ENCODE measurements at regions not wholly inside any gene's neighbourhood (a gene's known extent, or its start where the extent isn't known, plus 50 kb on each side); places are given as distances from the start of the nearest gene placed in this dataset.

DNA sequence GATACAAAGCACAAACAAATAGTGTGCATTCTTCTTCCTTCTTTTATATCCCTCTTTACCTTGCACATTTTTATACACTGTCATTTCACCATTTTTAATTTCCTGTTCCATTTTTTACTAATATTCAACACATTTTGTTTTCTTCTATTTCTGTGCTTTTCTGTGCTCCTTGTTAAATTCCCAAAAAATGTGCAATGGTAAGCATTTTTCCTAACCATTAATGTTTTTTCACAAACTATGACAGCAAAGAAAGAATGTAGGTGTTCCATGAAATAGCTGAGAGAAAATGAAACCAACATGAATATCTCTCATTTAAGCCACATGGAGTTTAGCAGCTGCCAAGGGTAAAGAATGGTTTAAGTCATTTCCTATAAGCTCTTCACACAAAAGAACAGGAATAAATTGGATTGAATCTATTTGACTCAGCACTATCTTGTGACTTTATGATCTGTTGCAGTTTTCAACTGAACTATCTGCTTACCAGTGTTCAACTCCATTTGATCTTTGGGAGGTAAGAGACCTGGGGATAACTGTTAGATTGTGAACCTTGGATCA lies 145.7 kb upstream of the CDH19 start:
- ChIA-PET CTCF (no interaction called here), POLR2A (no interaction called here)
- no peak for DNase-seq (ENCODE audit: low read depth, low spot score)

DNA sequence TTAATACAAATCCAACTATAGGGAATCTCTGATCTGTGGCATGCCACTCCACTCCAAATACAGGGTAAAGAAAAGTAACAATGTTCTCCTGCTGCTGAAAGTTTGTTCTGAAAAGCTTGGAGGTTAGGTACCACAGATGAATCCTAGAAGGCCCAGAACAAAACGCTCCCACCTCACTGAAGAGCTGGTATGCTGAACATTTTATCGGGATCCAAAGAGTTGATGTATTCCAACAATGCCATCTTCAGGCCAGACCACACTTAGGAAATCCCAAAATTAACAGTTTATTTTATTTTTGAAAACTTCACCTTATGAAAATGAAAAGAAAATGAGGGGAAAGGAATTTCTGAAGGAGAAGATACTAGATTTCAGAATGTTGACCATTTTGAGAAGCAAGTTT lies 145.1 kb upstream of the CDH19 start:
- POLR2A ChIA-PET = no interaction called here
- no peak overlapping the region for H3K4me3 ChIP-seq (ENCODE audit: low read depth, low read length)
- DNase-seq (ENCODE audit: low read depth, low spot score) = no peak
- CTCF ChIA-PET = no interaction called here
- TF ChIP-seq, protein P1, sequence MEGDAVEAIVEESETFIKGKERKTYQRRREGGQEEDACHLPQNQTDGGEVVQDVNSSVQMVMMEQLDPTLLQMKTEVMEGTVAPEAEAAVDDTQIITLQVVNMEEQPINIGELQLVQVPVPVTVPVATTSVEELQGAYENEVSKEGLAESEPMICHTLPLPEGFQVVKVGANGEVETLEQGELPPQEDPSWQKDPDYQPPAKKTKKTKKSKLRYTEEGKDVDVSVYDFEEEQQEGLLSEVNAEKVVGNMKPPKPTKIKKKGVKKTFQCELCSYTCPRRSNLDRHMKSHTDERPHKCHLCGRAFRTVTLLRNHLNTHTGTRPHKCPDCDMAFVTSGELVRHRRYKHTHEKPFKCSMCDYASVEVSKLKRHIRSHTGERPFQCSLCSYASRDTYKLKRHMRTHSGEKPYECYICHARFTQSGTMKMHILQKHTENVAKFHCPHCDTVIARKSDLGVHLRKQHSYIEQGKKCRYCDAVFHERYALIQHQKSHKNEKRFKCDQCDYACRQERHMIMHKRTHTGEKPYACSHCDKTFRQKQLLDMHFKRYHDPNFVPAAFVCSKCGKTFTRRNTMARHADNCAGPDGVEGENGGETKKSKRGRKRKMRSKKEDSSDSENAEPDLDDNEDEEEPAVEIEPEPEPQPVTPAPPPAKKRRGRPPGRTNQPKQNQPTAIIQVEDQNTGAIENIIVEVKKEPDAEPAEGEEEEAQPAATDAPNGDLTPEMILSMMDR (IDR thresholded peaks at IDR 0.05; ENCODE audit: insufficient read depth, low read length, missing control alignments) = no peak

More for the DNA sequence above, 145.7 kb upstream of the CDH19 start:
- TF ChIP-seq, protein P1 (IDR thresholded peaks at IDR 0.05; ENCODE audit: insufficient read depth, low read length, missing control alignments) = no peak
- no peak overlapping the region for H3K4me3 ChIP-seq (ENCODE audit: low read depth, low read length)

DNA sequence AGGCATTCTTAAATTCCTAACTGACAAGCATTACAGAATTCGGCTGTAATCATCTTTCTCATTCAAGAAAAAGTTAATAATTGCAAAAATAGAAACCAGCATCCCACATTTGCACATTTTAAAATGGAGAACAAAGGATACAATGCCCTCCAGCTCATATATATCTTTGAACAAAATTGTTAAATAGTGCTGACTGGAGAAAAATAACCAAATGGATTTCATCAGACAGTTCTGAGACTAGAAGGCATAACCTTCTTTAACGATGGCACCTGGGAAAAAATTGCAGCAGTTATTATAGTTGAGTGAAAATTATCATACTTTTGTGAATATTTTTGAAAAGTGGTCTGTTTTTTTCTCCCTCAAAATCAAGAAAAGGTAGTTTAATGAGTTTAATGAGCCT lies 138.9 kb upstream of the CDH19 start:
- CTCF ChIA-PET = no interaction called here

DNA sequence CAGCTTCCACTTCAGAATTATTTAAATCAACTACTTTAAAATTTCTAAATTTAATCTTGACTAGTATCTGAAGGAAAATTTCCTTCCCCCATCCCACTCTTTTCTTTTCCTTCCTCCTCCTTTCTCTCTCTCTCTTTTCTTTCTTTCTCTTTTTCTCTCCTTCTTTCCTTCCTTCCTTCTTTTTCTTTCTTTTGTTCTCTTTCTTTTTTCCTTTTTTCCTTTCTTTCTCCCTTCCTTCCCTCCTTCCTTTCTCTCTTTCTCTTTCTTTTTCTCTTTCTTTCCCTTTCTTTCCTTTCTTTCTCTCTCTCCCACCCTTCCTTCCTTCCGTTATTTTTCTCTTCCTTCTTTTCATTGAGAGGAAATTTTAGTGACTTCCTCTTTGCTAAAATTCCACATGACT lies 132.0 kb upstream of the CDH19 start:
- POLR2A ChIA-PET = no interaction called here
- DNase-seq (ENCODE audit: low read depth, low spot score) = no peak
- no peak overlapping the region for H3K4me3 ChIP-seq (ENCODE audit: low read depth, low read length)
- CTCF ChIA-PET = no interaction called here
- TF ChIP-seq, protein P1 (IDR thresholded peaks at IDR 0.05; ENCODE audit: insufficient read depth, low read length, missing control alignments) = no peak

More for the DNA sequence above, 138.9 kb upstream of the CDH19 start:
- POLR2A ChIA-PET = no interaction called here
- no peak overlapping the region for H3K4me3 ChIP-seq (ENCODE audit: low read depth, low read length)
- no peak for DNase-seq (ENCODE audit: low read depth, low spot score)
- TF ChIP-seq, protein P1 (IDR thresholded peaks at IDR 0.05; ENCODE audit: insufficient read depth, low read length, missing control alignments) = no peak

DNA sequence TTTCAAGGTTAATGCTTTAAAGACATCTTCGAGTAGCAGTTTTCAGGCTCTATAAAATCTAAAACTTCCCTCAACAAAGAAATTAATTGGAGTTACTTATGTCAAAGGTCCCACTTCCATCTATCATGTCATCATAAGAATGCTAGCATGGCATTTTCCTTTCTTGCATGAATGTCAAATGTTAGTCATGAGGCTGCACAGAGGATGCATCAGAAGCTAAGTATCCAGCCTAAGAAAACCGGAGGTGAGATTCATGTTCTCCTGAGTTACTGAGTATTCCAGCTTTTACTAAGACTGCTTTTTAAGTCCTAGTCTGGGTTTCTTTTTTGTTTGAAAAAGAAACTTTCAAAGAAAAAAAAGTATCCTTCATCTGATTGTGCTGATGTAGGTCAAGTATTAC lies 130.6 kb upstream of the CDH19 start:
- TF ChIP-seq, protein P1 (IDR thresholded peaks at IDR 0.05; ENCODE audit: insufficient read depth, low read length, missing control alignments) = no peak
- POLR2A ChIA-PET = no interaction called here

DNA sequence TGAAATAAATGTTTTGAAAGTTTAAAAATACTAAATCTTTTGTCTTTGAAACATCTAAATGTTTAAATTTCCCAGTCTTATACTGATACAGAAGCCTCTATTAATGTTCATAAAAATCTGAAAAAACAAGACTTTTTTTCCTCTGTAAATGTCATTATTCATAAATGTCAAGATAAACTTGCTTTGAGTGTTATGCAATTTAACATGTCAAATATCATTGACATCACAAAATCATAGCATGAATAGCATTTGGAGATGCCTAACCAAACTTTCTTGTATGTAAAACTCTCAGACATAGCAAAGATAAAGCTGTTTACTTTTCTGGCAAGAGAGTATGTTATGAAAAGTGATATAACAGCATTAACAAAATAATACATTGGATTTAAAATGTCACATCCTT lies 128.0 kb upstream of the CDH19 start:
- DNase-seq (ENCODE audit: low read depth, low spot score) = no peak
- CTCF ChIA-PET = no interaction called here
- H3K4me3 ChIP-seq (ENCODE audit: low read depth, low read length) = no peak overlapping the region
- POLR2A ChIA-PET = no interaction called here
- TF ChIP-seq, protein P1 (IDR thresholded peaks at IDR 0.05; ENCODE audit: insufficient read depth, low read length, missing control alignments) = no peak

More for the DNA sequence above, 130.6 kb upstream of the CDH19 start:
- no peak overlapping the region for H3K4me3 ChIP-seq (ENCODE audit: low read depth, low read length)
- DNase-seq (ENCODE audit: low read depth, low spot score) = no peak
- CTCF ChIA-PET = no interaction called here
